OCI-LY1 (cell line): ENCODE measurements at regions not wholly inside any gene's neighbourhood (a gene's known extent, or its start where the extent isn't known, plus 50 kb on each side); places are given as distances from the start of the nearest gene placed in this dataset.

Experiments used
- H2AFZ ChIP-seq: fragments of 200-600 bp; sonication (generic), shearing (Covaris generic); 2 replicates; pipeline ENCODE4 v1.6.0; 2014; ENCODE audit warnings: antibody characterized with exemption, mild to moderate bottlenecking, low read length
- H3F3A ChIP-seq: fragments of 200-600 bp; sonication (generic), shearing (Covaris generic); 2 replicates; pipeline ENCODE4 v1.6.0; 2014; ENCODE audit warnings: mild to moderate bottlenecking, antibody characterized with exemption, low read length, moderate library complexity; ENCODE audit not compliant: insufficient read depth
- H3K27ac ChIP-seq: fragments of 200-600 bp; sonication (generic); 2 replicates; pipeline ENCODE4 v1.5.1; 2014; ENCODE audit warnings: low read length, mixed run types, mild to moderate bottlenecking, low read depth; ENCODE audit not compliant: poor library complexity, severe bottlenecking
- H3K27me3 ChIP-seq: fragments of 200-600 bp; sonication (generic); 2 replicates; pipeline ENCODE4 v1.6.0; 2014; ENCODE audit warnings: antibody characterized with exemption, mild to moderate bottlenecking, low read length, moderate library complexity; ENCODE audit not compliant: insufficient read depth
- H3K36me3 ChIP-seq: fragments of 200-600 bp; sonication (generic); 2 replicates; pipeline ENCODE4 v1.6.1; 2014; ENCODE audit warnings: mild to moderate bottlenecking, antibody characterized with exemption, low read length, moderate library complexity, mixed read lengths; ENCODE audit not compliant: insufficient read depth
- H3K4me1 ChIP-seq: fragments of 200-600 bp; sonication (generic); 2 replicates; pipeline ENCODE4 v1.5.1; 2014; ENCODE audit warnings: mild to moderate bottlenecking, low read length, moderate library complexity; ENCODE audit not compliant: insufficient read depth, severe bottlenecking
- H3K4me2 ChIP-seq: fragments of 200-600 bp; sonication (generic), shearing (Covaris generic); 2 replicates; pipeline ENCODE4 v1.6.1; 2014; ENCODE audit warnings: low read length
- H3K4me3 ChIP-seq: fragments of 200-600 bp; sonication (generic); 2 replicates; pipeline ENCODE4 v1.5.1; 2014; ENCODE audit warnings: low read length, low read depth, mild to moderate bottlenecking, mixed read lengths; ENCODE audit not compliant: poor library complexity, severe bottlenecking
- H3K79me2 ChIP-seq: fragments of 200-600 bp; shearing (Covaris generic); 2 replicates; pipeline ENCODE4 v1.6.1; 2016; ENCODE audit warnings: mixed run types, low read length, mixed read lengths; ENCODE audit not compliant: insufficient read depth
- H3K9ac ChIP-seq: fragments of 200-600 bp; sonication (generic), shearing (Covaris generic); 2 replicates; pipeline ENCODE4 v1.6.1; 2014; ENCODE audit warnings: mild to moderate bottlenecking, low read length, mixed read lengths
- H3K9me2 ChIP-seq: fragments of 200-600 bp; sonication (generic), shearing (Covaris generic); 2 replicates; pipeline ENCODE4 v1.6.1; 2014; ENCODE audit warnings: low read depth, mild to moderate bottlenecking, low read length, mixed read lengths
- H3K9me3 ChIP-seq: fragments of 200-600 bp; shearing (Covaris generic); 2 replicates; pipeline ENCODE4 v1.6.1; 2014; ENCODE audit warnings: low read length, mixed read lengths
- H4K20me1 ChIP-seq: fragments of 200-600 bp; sonication (generic), shearing (Covaris generic); 2 replicates; pipeline ENCODE4 v1.6.0; 2016; ENCODE audit warnings: mild to moderate bottlenecking, low read length; ENCODE audit not compliant: insufficient read depth
- CTCF ChIP-seq: fragments of 200-600 bp; sonication (generic), shearing (Covaris generic); IDR thresholded peaks from 2 replicates; pipeline ENCODE4 v1.5.1; 2017; ENCODE audit warnings: mild to moderate bottlenecking, antibody characterized with exemption, low read length, moderate library complexity, mixed read lengths
- EZH2 ChIP-seq: fragments of 200-600 bp; sonication (generic), shearing (Covaris generic); IDR thresholded peaks from 2 replicates; pipeline ENCODE4 v1.8.0; 2017; ENCODE audit warnings: borderline replicate concordance, mixed run types, mild to moderate bottlenecking, antibody characterized with exemption, low read length, moderate library complexity, mixed read lengths

GRCh38 chr3:81161851-81162250 lies 599.6 kb downstream of the GBE1 start:
- H3F3A ChIP-seq, result no peaks in the 10 kb centered on the region
- H3K9me2 ChIP-seq, result no peaks in the 10 kb centered on the region
- H3K79me2 ChIP-seq, result no peaks in the 10 kb centered on the region
- H4K20me1 ChIP-seq, result no peaks in the 10 kb centered on the region
- no peaks in the 10 kb centered on the region for H3K36me3 ChIP-seq
- H3K9me3 ChIP-seq, result no peaks in the 10 kb centered on the region
- H3K4me1 ChIP-seq, result no peaks in the 10 kb centered on the region
- no peak overlapping the region for H3K4me3 ChIP-seq
- H2AFZ ChIP-seq, result no peak overlapping the region
- H3K27ac ChIP-seq, result no peak overlapping the region
- TF ChIP-seq CTCF (no peak), EZH2 (no peak)
- no peak overlapping the region for H3K4me2 ChIP-seq
- H3K9ac ChIP-seq, result no peak overlapping the region
- H3K27me3 ChIP-seq, result no peaks in the 10 kb centered on the region

GRCh38 chr3:81161100-81161499 lies 600.3 kb downstream of the GBE1 start:
- no peak overlapping the region for H3K4me2 ChIP-seq
- no peaks in the 10 kb centered on the region for H3K79me2 ChIP-seq
- no peak for TF ChIP-seq EZH2
- TF ChIP-seq CTCF, result no peak
- no peaks in the 10 kb centered on the region for H3K4me1 ChIP-seq
- H3K27ac ChIP-seq, result no peak overlapping the region
- no peaks in the 10 kb centered on the region for H3F3A ChIP-seq
- no peak overlapping the region for H3K4me3 ChIP-seq
- no peaks in the 10 kb centered on the region for H3K36me3 ChIP-seq
- no peak overlapping the region for H3K9ac ChIP-seq
- H3K9me3 ChIP-seq, result no peaks in the 10 kb centered on the region
- H3K9me2 ChIP-seq, result no peaks in the 10 kb centered on the region
- H2AFZ ChIP-seq, result no peak overlapping the region
- H4K20me1 ChIP-seq, result no peaks in the 10 kb centered on the region
- no peaks in the 10 kb centered on the region for H3K27me3 ChIP-seq

GRCh38 chr3:81154611-81155143 lies 606.8 kb downstream of the GBE1 start:
- H3K27me3 ChIP-seq, result no peaks in the 10 kb centered on the region
- no peaks in the 10 kb centered on the region for H3K79me2 ChIP-seq
- no peaks in the 10 kb centered on the region for H4K20me1 ChIP-seq
- no peaks in the 10 kb centered on the region for H3K4me1 ChIP-seq
- no peaks in the 10 kb centered on the region for H3K9me3 ChIP-seq
- no peak overlapping the region for H3K9ac ChIP-seq
- no peaks in the 10 kb centered on the region for H3K9me2 ChIP-seq
- H3K4me3 ChIP-seq, result no peak overlapping the region
- H3K36me3 ChIP-seq, result no peaks in the 10 kb centered on the region
- no peak overlapping the region for H3K27ac ChIP-seq
- H2AFZ ChIP-seq, result no peak overlapping the region
- no peak for TF ChIP-seq CTCF
- no peak for TF ChIP-seq EZH2
- no peaks in the 10 kb centered on the region for H3F3A ChIP-seq
- H3K4me2 ChIP-seq, result no peak overlapping the region
